HEK293 (cell line): ENCODE measurements at regions not wholly inside any gene's neighbourhood (a gene's known extent, or its start where the extent isn't known, plus 50 kb on each side); places are given as distances from the start of the nearest gene placed in this dataset.

Experiments
- CTCF ChIA-PET: fragments of 350-600 bp; formaldehyde crosslinking; extraction: SDS; loops from one replicate; lab custom pipeline; 2021; ENCODE audit warnings: antibody characterized with exemption; lab: Yijun Ruan, JAX
- POLR2A ChIA-PET: fragments of 300-600 bp; formaldehyde crosslinking; extraction: SDS; loops from one replicate; lab custom pipeline; 2020; ENCODE audit warnings: antibody characterized with exemption, inconsistent platforms; lab: Yijun Ruan, JAX
- H3K27ac ChIP-seq: fragments of 200-500 bp; sonication (Bioruptor generic); 2 replicates; pipeline ENCODE4 v1.5.1; 2014; ENCODE audit warnings: low read depth, low read length, control low read depth, inconsistent platforms; ENCODE audit errors: extremely low read depth
- H3K36me3 ChIP-seq, 2 experiments: fragments of 200-500 bp in 1 of 2; sonication (Bioruptor generic) in 1 of 2; 1 replicate in 1 of 2; 2 replicates in 1 of 2; pipeline ENCODE4 v1.5.1; 2014 to 2017; ENCODE audit warnings: inconsistent platforms in 2 of 2, low read length in 2 of 2; ENCODE audit not compliant: control insufficient read depth in 2 of 2, insufficient read depth in 1 of 2
- H3K4me1 ChIP-seq: fragments of 200-500 bp; sonication (Bioruptor generic); 2 replicates; pipeline ENCODE4 v1.5.1; 2014; ENCODE audit warnings: mild to moderate bottlenecking, low read length, inconsistent platforms; ENCODE audit not compliant: control insufficient read depth, insufficient read depth
- H3K4me3 ChIP-seq: 2 replicates; pipeline ENCODE4 v1.5.1; 2011; ENCODE audit warnings: low read depth, mild to moderate bottlenecking, control low read depth, low read length, moderate library complexity
- H3K9me3 ChIP-seq: fragments of 200-500 bp; sonication (Bioruptor generic); 2 replicates; pipeline ENCODE4 v1.5.1; 2014; ENCODE audit warnings: low read depth, low read length, inconsistent platforms; ENCODE audit not compliant: control insufficient read depth, insufficient read depth
- GLI4 ChIP-seq: fragments of 450-650 bp; formaldehyde crosslinking; IDR thresholded peaks from 2 replicates; pipeline ENCODE4 v1.5.1; 2016; ENCODE audit warnings: missing biosample characterization, missing genetic modification characterization
- SP3 ChIP-seq: fragments of 450-650 bp; formaldehyde crosslinking; IDR thresholded peaks from 2 replicates; pipeline ENCODE4 v1.5.1; 2016; ENCODE audit warnings: missing biosample characterization, missing genetic modification characterization
- ZBTB10 ChIP-seq: fragments of 450-650 bp; formaldehyde crosslinking; IDR thresholded peaks from 2 replicates; pipeline ENCODE4 v1.5.1; 2016; ENCODE audit warnings: missing biosample characterization, missing genetic modification characterization
- ZBTB48 ChIP-seq: fragments of 450-650 bp; formaldehyde crosslinking; IDR thresholded peaks from 2 replicates; pipeline ENCODE4 v1.5.1; 2016; ENCODE audit warnings: missing biosample characterization, missing genetic modification characterization
- ZBTB7A ChIP-seq: fragments of 450-650 bp; formaldehyde crosslinking; IDR thresholded peaks from 2 replicates; pipeline ENCODE4 v1.5.1; 2016; ENCODE audit warnings: low read depth, missing biosample characterization, missing genetic modification characterization
- ZNF10 ChIP-seq: fragments of 450-650 bp; formaldehyde crosslinking; IDR thresholded peaks from 2 replicates; pipeline ENCODE4 v1.5.1; 2017; ENCODE audit warnings: missing biosample characterization, missing genetic modification characterization
- ZNF112 ChIP-seq: fragments of 450-650 bp; formaldehyde crosslinking; IDR thresholded peaks from 2 replicates; pipeline ENCODE4 v1.5.0; 2017; ENCODE audit warnings: missing biosample characterization, missing genetic modification characterization
- ZNF266 ChIP-seq: fragments of 450-650 bp; formaldehyde crosslinking; IDR thresholded peaks from 2 replicates; pipeline ENCODE4 v1.5.1; 2016; ENCODE audit warnings: missing biosample characterization, missing genetic modification characterization, low read depth
- ZNF530 ChIP-seq: fragments of 450-650 bp; formaldehyde crosslinking; IDR thresholded peaks from 2 replicates; pipeline ENCODE4 v1.5.1; 2016; ENCODE audit warnings: low read depth, missing biosample characterization, missing genetic modification characterization
- ZNF548 ChIP-seq: fragments of 450-650 bp; formaldehyde crosslinking; IDR thresholded peaks from 2 replicates; pipeline ENCODE4 v1.5.1; 2016; ENCODE audit warnings: missing biosample characterization, missing genetic modification characterization
- ZNF654 ChIP-seq: fragments of 450-650 bp; formaldehyde crosslinking; IDR thresholded peaks from 2 replicates; pipeline ENCODE4 v1.5.1; 2016; ENCODE audit warnings: low read depth, missing biosample characterization, missing genetic modification characterization
- ZNF664 ChIP-seq: fragments of 450-650 bp; formaldehyde crosslinking; IDR thresholded peaks from 2 replicates; pipeline ENCODE4 v1.5.1; 2016; ENCODE audit warnings: missing biosample characterization, missing genetic modification characterization
- ZNF843 ChIP-seq: fragments of 450-650 bp; formaldehyde crosslinking; IDR thresholded peaks from 2 replicates; pipeline ENCODE4 v1.5.1; 2016; ENCODE audit warnings: missing biosample characterization, missing genetic modification characterization
- ZSCAN18 ChIP-seq: fragments of 450-650 bp; formaldehyde crosslinking; IDR thresholded peaks from 2 replicates; pipeline ENCODE4 v1.5.1; 2016; ENCODE audit warnings: missing biosample characterization, missing genetic modification characterization
- ZSCAN30 ChIP-seq: fragments of 450-650 bp; IDR thresholded peaks from 2 replicates; pipeline ENCODE4 v1.5.1; 2018; ENCODE audit warnings: missing biosample characterization, mild to moderate bottlenecking, missing genetic modification characterization, moderate library complexity
- TF ChIP-seq, protein P1 (sequence below): fragments of 450-650 bp; formaldehyde crosslinking; IDR thresholded peaks from 2 replicates; pipeline ENCODE4 v1.5.1; 2016; ENCODE audit warnings: missing biosample characterization, missing genetic modification characterization
- TF ChIP-seq, protein P2 (sequence below): fragments of 450-650 bp; formaldehyde crosslinking; conservative IDR thresholded peaks from 2 replicates; pipeline ENCODE4 v1.5.1; 2016; ENCODE audit warnings: low read depth, missing biosample characterization, missing genetic modification characterization

- Histone ChIP-seq H3K4me3 (no peak overlapping the region), H3K27ac (no peak overlapping the region), H3K4me1 (no peaks in the 10 kb centered on the region), H3K9me3 (no peaks in the 10 kb centered on the region)
- POLR2A ChIA-PET = no interaction called here
- TF ChIP-seq ZBTB10 (tag by site-specific recombination) (no peak), ZNF10 (tag by site-specific recombination) (no peak)
- TF ChIP-seq, all 188 proteins: peak for 0
- CTCF ChIA-PET = no interaction called here
- no peaks in the 10 kb centered on the region for H3K36me3 ChIP-seq
Observed at GRCh38 chr5:92023141-92023471, 640.0 kb upstream of the ARRDC3 start.

DNA sequence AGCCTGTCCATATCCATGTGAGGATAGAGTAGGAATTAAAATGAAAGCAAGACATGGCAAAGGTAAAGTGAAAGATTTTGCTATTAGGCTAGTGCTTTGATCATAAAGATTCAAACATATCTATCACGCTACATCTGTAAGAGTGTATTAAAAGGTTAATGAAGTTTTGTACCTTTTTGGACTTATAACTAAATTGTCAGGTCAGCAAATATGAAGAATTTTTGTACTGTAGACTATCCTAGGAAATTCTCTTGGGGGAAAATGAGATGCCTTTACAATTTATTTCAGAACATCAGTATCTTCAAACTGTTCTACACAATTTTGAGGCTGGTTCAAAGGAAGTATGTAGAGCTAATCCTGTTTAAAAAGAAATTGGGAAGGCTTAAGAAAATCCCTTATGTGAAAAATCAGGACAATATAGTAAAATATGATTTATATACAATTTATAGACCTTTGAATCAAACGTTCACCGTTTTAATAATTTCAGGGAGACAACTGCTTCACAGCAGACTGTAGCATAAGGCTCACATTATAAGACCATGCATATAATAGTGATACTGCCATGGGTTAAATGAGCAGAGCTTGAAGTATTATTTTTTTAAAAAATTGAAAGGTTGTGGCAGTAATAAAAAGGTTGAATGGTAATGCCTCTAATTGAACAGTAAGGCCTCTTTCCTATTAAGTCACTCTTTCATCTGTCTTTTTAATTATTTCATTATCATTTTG is 639.5 kb upstream of the ARRDC3 start:
- Histone ChIP-seq H3K4me1 (no peaks in the 10 kb centered on the region), H3K36me3 (no peaks in the 10 kb centered on the region), H3K9me3 (no peaks in the 10 kb centered on the region), H3K27ac (no peak overlapping the region), H3K4me3 (no peak overlapping the region)
- CTCF ChIA-PET = no interaction called here
- POLR2A ChIA-PET = no interaction called here
- TF ChIP-seq ZNF654 (no peak), ZNF266 (tag by site-specific recombination) (no peak), ZSCAN18 (tag by site-specific recombination) (no peak), ZNF664 (tag by site-specific recombination) (no peak), SP3 (tag by site-specific recombination) (no peak), ZNF530 (tag by site-specific recombination) (no peak), ZNF843 (tag by site-specific recombination) (no peak), ZNF548 (no peak), ZBTB7A (tag by site-specific recombination) (no peak), ZSCAN30 (tag by site-specific recombination) (no peak), GLI4 (tag by site-specific recombination) (no peak), ZBTB48 (no peak), ZNF112 (tag by site-specific recombination) (no peak)
- TF ChIP-seq, protein P1, sequence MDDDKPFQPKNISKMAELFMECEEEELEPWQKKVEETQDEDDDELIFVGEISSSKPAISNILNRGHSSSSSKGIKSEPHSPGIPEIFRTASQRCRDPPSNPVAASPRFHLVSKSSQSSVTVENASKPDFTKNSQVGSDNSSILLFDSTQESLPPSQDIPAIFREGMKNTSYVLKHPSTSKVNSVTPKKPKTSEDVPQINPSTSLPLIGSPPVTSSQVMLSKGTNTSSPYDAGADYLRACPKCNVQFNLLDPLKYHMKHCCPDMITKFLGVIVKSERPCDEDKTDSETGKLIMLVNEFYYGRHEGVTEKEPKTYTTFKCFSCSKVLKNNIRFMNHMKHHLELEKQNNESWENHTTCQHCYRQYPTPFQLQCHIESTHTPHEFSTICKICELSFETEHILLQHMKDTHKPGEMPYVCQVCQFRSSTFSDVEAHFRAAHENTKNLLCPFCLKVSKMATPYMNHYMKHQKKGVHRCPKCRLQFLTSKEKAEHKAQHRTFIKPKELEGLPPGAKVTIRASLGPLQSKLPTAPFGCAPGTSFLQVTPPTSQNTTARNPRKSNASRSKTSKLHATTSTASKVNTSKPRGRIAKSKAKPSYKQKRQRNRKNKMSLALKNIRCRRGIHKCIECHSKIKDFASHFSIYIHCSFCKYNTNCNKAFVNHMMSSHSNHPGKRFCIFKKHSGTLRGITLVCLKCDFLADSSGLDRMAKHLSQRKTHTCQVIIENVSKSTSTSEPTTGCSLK (tag by site-specific recombination) = no peak
- TF ChIP-seq, protein P2, sequence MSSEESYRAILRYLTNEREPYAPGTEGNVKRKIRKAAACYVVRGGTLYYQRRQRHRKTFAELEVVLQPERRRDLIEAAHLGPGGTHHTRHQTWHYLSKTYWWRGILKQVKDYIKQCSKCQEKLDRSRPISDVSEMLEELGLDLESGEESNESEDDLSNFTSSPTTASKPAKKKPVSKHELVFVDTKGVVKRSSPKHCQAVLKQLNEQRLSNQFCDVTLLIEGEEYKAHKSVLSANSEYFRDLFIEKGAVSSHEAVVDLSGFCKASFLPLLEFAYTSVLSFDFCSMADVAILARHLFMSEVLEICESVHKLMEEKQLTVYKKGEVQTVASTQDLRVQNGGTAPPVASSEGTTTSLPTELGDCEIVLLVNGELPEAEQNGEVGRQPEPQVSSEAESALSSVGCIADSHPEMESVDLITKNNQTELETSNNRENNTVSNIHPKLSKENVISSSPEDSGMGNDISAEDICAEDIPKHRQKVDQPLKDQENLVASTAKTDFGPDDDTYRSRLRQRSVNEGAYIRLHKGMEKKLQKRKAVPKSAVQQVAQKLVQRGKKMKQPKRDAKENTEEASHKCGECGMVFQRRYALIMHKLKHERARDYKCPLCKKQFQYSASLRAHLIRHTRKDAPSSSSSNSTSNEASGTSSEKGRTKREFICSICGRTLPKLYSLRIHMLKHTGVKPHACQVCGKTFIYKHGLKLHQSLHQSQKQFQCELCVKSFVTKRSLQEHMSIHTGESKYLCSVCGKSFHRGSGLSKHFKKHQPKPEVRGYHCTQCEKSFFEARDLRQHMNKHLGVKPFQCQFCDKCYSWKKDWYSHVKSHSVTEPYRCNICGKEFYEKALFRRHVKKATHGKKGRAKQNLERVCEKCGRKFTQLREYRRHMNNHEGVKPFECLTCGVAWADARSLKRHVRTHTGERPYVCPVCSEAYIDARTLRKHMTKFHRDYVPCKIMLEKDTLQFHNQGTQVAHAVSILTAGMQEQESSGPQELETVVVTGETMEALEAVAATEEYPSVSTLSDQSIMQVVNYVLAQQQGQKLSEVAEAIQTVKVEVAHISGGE (tag by site-specific recombination) = no peak
